A549 (cell line): ENCODE measurements at regions not wholly inside any gene's neighbourhood (a gene's known extent, or its start where the extent isn't known, plus 50 kb on each side); places are given as distances from the start of the nearest gene placed in this dataset.
"Not testable (repeated sequence)": the region's sequence is repeated elsewhere in the genome, so short reads cannot be mapped to it uniquely, and the experiment has no call there.

Experiments
- CEBPB ChIP-seq, 2 experiments: fragments of >200 bp in 1 of 2; sonication (Bioruptor Twin) in 1 of 2; formaldehyde crosslinking in 1 of 2; IDR thresholded peaks; 2 replicates each; pipeline ENCODE4 v1.6.1; 2012 to 2016
- MAFK ChIP-seq: fragments of 450-650 bp; IDR thresholded peaks from 2 replicates; pipeline ENCODE4 v1.6.1; 2014; ENCODE audit not compliant: partially characterized antibody
- MAX ChIP-seq: IDR thresholded peaks from 2 replicates; pipeline ENCODE4 v1.6.1; 2012
- MYC ChIP-seq: IDR thresholded peaks from 2 replicates; pipeline ENCODE4 v1.6.1; 2012; ENCODE audit warnings: mild to moderate bottlenecking, inconsistent platforms, low read length, improper control_type of control experiment, borderline replicate concordance
- NFE2L2 ChIP-seq: fragments of 150-350 bp; conservative IDR thresholded peaks from 2 replicates; pipeline ENCODE4 v1.6.1; 2014; ENCODE audit warnings: low read length
- POLR2A ChIP-seq: IDR thresholded peaks from 2 replicates; pipeline ENCODE4 v1.6.1; 2012; ENCODE audit warnings: mild to moderate bottlenecking, low read length
- REST ChIP-seq: fragments of 200-600 bp; sonication (generic); IDR thresholded peaks from 2 replicates; pipeline ENCODE4 v1.6.1; 2016; ENCODE audit warnings: antibody characterized with exemption, mild to moderate bottlenecking, moderate library complexity
- TP53 ChIP-seq: fragments of 250-450 bp; sonication (Bioruptor Pico); IDR thresholded peaks from 2 replicates; pipeline ENCODE4 v1.5.0; 2021; ENCODE audit warnings: mild to moderate bottlenecking, moderate library complexity

GRCh38 chrY:22001163-22001562 is 83.3 kb upstream of the RBMY1E start:
- not testable (repeated sequence) for TF ChIP-seq POLR2A; MYC; MAX; MAFK; NFE2L2; REST; TP53 (CRISPR knock-in tag); CEBPB (IDR thresholded peaks at IDR 0.05)
